Transverse colon (tissue), 4 donors: ENCODE measurements at regions not wholly inside any gene's neighbourhood (a gene's known extent, or its start where the extent isn't known, plus 50 kb on each side); places are given as distances from the start of the nearest gene placed in this dataset.

Experiments
- DNase-seq: peaks from one replicate; pipeline ENCODE4 v3.0.0-alpha.2; 2019
- H3K27ac ChIP-seq, 4 donors: fragments of 200-600 bp; sonication (generic); 2 replicates each; pipeline ENCODE4 v1.5.1; 2016 to 2018; ENCODE audit warnings: inconsistent platforms in 4 of 4
- H3K27me3 ChIP-seq: fragments of 200-600 bp; sonication (generic); 2 replicates; pipeline ENCODE4 v1.5.1; 2017; ENCODE audit warnings: inconsistent platforms
- H3K36me3 ChIP-seq, 4 donors: fragments of 200-600 bp; sonication (generic); 2 replicates each; pipeline ENCODE4 v1.5.1; 2017 to 2019; ENCODE audit warnings: inconsistent platforms in 4 of 4
- H3K4me1 ChIP-seq, 4 donors: fragments of 200-600 bp; sonication (generic); 2 replicates each; pipeline ENCODE4 v1.5.1; 2017 to 2020; ENCODE audit warnings: inconsistent platforms in 4 of 4
- H3K4me3 ChIP-seq, 4 donors: fragments of 200-600 bp; sonication (generic); 1 replicate in 1 of 4; 2 replicates in 3 of 4; pipeline versions ENCODE4 v1.5.1 to v1.6.1; 2017 to 2019; ENCODE audit warnings: inconsistent platforms in 4 of 4
- H3K9me3 ChIP-seq, 2 donors: fragments of 200-600 bp; sonication (generic); 2 replicates each; pipeline ENCODE4 v1.5.1; 2017 to 2019; ENCODE audit warnings: inconsistent platforms in 2 of 2
- EP300 ChIP-seq: sonication (generic); formaldehyde crosslinking; IDR thresholded peaks from one replicate; pipeline ENCODE4 v1.6.1; 2017; ENCODE audit warnings: antibody characterized with exemption, low read depth
- POLR2A ChIP-seq: fragments of 450-650 bp; IDR thresholded peaks from one replicate; pipeline ENCODE4 v1.6.1; 2016; ENCODE audit warnings: antibody characterized with exemption, mild to moderate bottlenecking, moderate library complexity
- POLR2AphosphoS5 ChIP-seq, 3 donors: sonication (generic); formaldehyde crosslinking; IDR thresholded peaks; one replicate each; pipeline ENCODE4 v1.6.1; 2016; ENCODE audit warnings: antibody characterized with exemption in 3 of 3
- WGBS, 2 donors: methylation state at CpG; one replicate each; pipeline ENCODE4 v1.1.5; 2018; ENCODE audit warnings: low coverage in 1 of 2; 5-methylcytosine and 5-hydroxymethylcytosine counted together
- in situ Hi-C, 4 donors: fragments of 200-750 bp; cut with MboI; loops; one replicate each; pipeline versions ENCODE4 v1.15.0 to v1.15.1; 2017; ENCODE audit warnings: low sequenced_read_pairs in 3 of 4, low pct_ligation_motif_present in 1 of 4, low pct_unique_long_range_greater_than_20kb in 1 of 4
- intact Hi-C: fragments of 100-400 bp; cut with DNase I; formaldehyde crosslinking; loops from one replicate; pipeline ENCODE4 v1.15.1; 2023; ENCODE audit warnings: low total_unique reads
- TF ChIP-seq, protein P1 (sequence below), 5 experiments: fragments of 200-600 bp in 3 of 5; fragments of 450-650 bp in 2 of 5; sonication (generic) in 3 of 5; IDR thresholded peaks; 1 replicate in 2 of 5; 2 replicates in 3 of 5; pipeline ENCODE4 v1.5.1; 2016 to 2017; ENCODE audit warnings: antibody characterized with exemption in 5 of 5, inconsistent platforms in 3 of 5, mild to moderate bottlenecking in 2 of 5, moderate library complexity in 1 of 5

GRCh38 chr15:45834622-45835021 is 199.8 kb downstream of the SQOR start:
- H3K4me3 ChIP-seq = no peak overlapping the region
- in situ Hi-C loops (no loop called here), intact Hi-C loops (no loop called here)
- 83 to 87% methylated on average over 3 of the region's 3 CpGs for WGBS, 2 donors
- H3K4me1 ChIP-seq = no peaks in the 10 kb centered on the region
- no peaks in the 10 kb centered on the region for H3K36me3 ChIP-seq
- H3K27ac ChIP-seq = no peak overlapping the region
- no peaks in the 10 kb centered on the region for H3K27me3 ChIP-seq
- DNase-seq = no peak
- no peak for TF ChIP-seq EP300
- TF ChIP-seq POLR2AphosphoS5 (IDR thresholded peaks at IDR 0.05) = no peak
- no peak for TF ChIP-seq POLR2A
- TF ChIP-seq, protein P1, sequence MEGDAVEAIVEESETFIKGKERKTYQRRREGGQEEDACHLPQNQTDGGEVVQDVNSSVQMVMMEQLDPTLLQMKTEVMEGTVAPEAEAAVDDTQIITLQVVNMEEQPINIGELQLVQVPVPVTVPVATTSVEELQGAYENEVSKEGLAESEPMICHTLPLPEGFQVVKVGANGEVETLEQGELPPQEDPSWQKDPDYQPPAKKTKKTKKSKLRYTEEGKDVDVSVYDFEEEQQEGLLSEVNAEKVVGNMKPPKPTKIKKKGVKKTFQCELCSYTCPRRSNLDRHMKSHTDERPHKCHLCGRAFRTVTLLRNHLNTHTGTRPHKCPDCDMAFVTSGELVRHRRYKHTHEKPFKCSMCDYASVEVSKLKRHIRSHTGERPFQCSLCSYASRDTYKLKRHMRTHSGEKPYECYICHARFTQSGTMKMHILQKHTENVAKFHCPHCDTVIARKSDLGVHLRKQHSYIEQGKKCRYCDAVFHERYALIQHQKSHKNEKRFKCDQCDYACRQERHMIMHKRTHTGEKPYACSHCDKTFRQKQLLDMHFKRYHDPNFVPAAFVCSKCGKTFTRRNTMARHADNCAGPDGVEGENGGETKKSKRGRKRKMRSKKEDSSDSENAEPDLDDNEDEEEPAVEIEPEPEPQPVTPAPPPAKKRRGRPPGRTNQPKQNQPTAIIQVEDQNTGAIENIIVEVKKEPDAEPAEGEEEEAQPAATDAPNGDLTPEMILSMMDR (IDR thresholded peaks at IDR 0.05) = no peak
- H3K9me3 ChIP-seq = no peaks in the 10 kb centered on the region

GRCh38 chr15:45842151-45842550 is 207.3 kb downstream of the SQOR start:
- H3K9me3 ChIP-seq = no peaks in the 10 kb centered on the region
- in situ Hi-C loops = no loop called here
- no peaks in the 10 kb centered on the region for H3K27me3 ChIP-seq
- H3K4me1 ChIP-seq = peaks cover 0 to 13% (median 8%) of the 10 kb centered on the region in 4 donors
- H3K36me3 ChIP-seq = no peaks in the 10 kb centered on the region
- DNase-seq = peak; percentile 18
- no peak overlapping the region for H3K4me3 ChIP-seq
- 57% methylated on average over 1 of the region's 1 CpG; no CpG with 5 or more reads in 1 of the 2 donors for WGBS, 2 donors
- H3K27ac ChIP-seq = no peak overlapping the region
- TF ChIP-seq POLR2AphosphoS5 (IDR thresholded peaks at IDR 0.05) = no peak
- no peak for TF ChIP-seq POLR2A
- TF ChIP-seq EP300 = no peak
- TF ChIP-seq, protein P1 (IDR thresholded peaks at IDR 0.05) = no peak
- intact Hi-C loops = no loop called here

GRCh38 chr15:45847645-45848044 is 212.8 kb downstream of the SQOR start:
- no peak for DNase-seq

DNA sequence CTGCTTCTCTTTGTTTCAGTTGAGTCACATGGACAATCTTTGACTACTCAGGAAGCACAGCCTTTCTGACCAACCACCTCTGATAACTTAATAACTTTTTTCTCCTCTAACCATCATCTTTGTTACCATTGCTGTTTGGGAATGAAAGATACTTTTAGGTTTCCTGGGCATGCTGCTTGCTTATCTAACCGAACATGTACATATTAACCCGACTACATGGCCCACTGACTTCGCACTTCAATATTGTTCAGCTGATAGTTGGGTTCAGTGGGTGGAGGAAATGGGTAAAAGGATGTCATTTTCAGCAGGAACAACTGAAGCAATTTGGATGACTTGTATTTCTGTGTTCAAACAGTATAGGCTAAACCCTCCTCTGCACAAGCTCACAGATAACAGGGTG is 214.3 kb downstream of the SQOR start:
- Histone ChIP-seq H3K36me3 (no peaks in the 10 kb centered on the region), H3K27ac (no peak overlapping the region), H3K4me1 (no peaks in the 10 kb centered on the region), H3K4me3 (no peak overlapping the region), H3K27me3 (no peaks in the 10 kb centered on the region), H3K9me3 (no peaks in the 10 kb centered on the region)
- TF ChIP-seq POLR2A = no peak
- TF ChIP-seq POLR2AphosphoS5 (IDR thresholded peaks at IDR 0.05) = no peak
- no peak for TF ChIP-seq EP300
- TF ChIP-seq, protein P1 (IDR thresholded peaks at IDR 0.05) = no peak
- intact Hi-C loops (no loop called here), in situ Hi-C loops (no loop called here)
- DNase-seq = no peak
- WGBS, 2 donors = 90 to 100% methylated on average over 1 to 3 of the region's 3 CpGs

More at GRCh38 chr15:45847645-45848044, 212.8 kb downstream of the SQOR start:
- in situ Hi-C loops (no loop called here), intact Hi-C loops (no loop called here)
- no peak overlapping the region for H3K4me3 ChIP-seq
- no peaks in the 10 kb centered on the region for H3K36me3 ChIP-seq
- no peaks in the 10 kb centered on the region for H3K27me3 ChIP-seq
- no peaks in the 10 kb centered on the region for H3K9me3 ChIP-seq
- WGBS, 2 donors = 58 to 64% methylated on average over 3 to 4 of the region's 4 CpGs
- H3K27ac ChIP-seq = no peak overlapping the region
- peaks cover 0 to 2% (median 0%) of the 10 kb centered on the region in 4 donors for H3K4me1 ChIP-seq
- no peak for TF ChIP-seq EP300
- TF ChIP-seq POLR2A = no peak
